Smooth muscle cell (in vitro differentiated cells): ENCODE measurements at regions not wholly inside any gene's neighbourhood (a gene's known extent, or its start where the extent isn't known, plus 50 kb on each side); places are given as distances from the start of the nearest gene placed in this dataset.

Source experiments
- DNase-seq: peaks from one replicate; lab custom pipeline; 2025; ENCODE audit not compliant: unreplicated experiment; lab: John Stamatoyannopoulos, UW
- H2AFZ ChIP-seq: fragments of 200-600 bp; sonication (generic); 2 replicates; pipeline ENCODE4 v1.6.0; 2016; ENCODE audit warnings: antibody characterized with exemption, low read depth, mild to moderate bottlenecking
- H3F3A ChIP-seq: fragments of 200-600 bp; sonication (generic); 2 replicates; pipeline ENCODE4 v1.6.0; 2017; ENCODE audit warnings: antibody characterized with exemption, low read depth
- H3K27ac ChIP-seq: fragments of 200-600 bp; sonication (generic); 2 replicates; pipeline ENCODE4 v1.5.1; 2016; ENCODE audit warnings: low read depth, mild to moderate bottlenecking
- H3K27me3 ChIP-seq: fragments of 200-600 bp; sonication (generic); 2 replicates; pipeline ENCODE4 v1.6.1; 2016; ENCODE audit warnings: low read depth, mild to moderate bottlenecking
- H3K36me3 ChIP-seq: fragments of 200-600 bp; sonication (generic); 2 replicates; pipeline ENCODE4 v1.5.1; 2016; ENCODE audit warnings: low read depth
- H3K4me1 ChIP-seq: fragments of 200-600 bp; sonication (generic); 2 replicates; pipeline ENCODE4 v1.5.1; 2016; ENCODE audit warnings: low read depth
- H3K4me2 ChIP-seq: fragments of 200-600 bp; sonication (generic); 2 replicates; pipeline ENCODE4 v1.6.0; 2016; ENCODE audit warnings: mild to moderate bottlenecking
- H3K4me3 ChIP-seq: fragments of 200-600 bp; sonication (generic); 2 replicates; pipeline ENCODE4 v1.5.1; 2016; ENCODE audit warnings: mild to moderate bottlenecking
- H3K79me2 ChIP-seq: fragments of 200-600 bp; sonication (generic); 2 replicates; pipeline ENCODE4 v1.6.0; 2016; ENCODE audit warnings: low read depth, mild to moderate bottlenecking
- H3K9ac ChIP-seq: fragments of 200-600 bp; sonication (generic); 2 replicates; pipeline ENCODE4 v1.6.0; 2016; ENCODE audit warnings: low read depth
- H3K9me3 ChIP-seq: fragments of 200-600 bp; sonication (generic); replicated peaks from 2 replicates; pipeline ENCODE4 v1.5.1; 2016; ENCODE audit warnings: low read depth
- H4K20me1 ChIP-seq: fragments of 200-600 bp; sonication (generic); 2 replicates; pipeline ENCODE4 v1.6.0; 2016; ENCODE audit warnings: low read depth
- WGBS: methylation state at CpG from one replicate; pipeline ENCODE4 v1.1.7; 2016; ENCODE audit warnings: low lambda C conversion rate; 5-methylcytosine and 5-hydroxymethylcytosine counted together
- TF ChIP-seq, protein P1 (sequence below): fragments of 200-600 bp; sonication (generic); IDR thresholded peaks from 2 replicates; pipeline ENCODE4 v1.5.1; 2017; ENCODE audit warnings: borderline replicate concordance, mild to moderate bottlenecking, antibody characterized with exemption; ENCODE audit not compliant: insufficient read depth, poor library complexity, severe bottlenecking

DNA sequence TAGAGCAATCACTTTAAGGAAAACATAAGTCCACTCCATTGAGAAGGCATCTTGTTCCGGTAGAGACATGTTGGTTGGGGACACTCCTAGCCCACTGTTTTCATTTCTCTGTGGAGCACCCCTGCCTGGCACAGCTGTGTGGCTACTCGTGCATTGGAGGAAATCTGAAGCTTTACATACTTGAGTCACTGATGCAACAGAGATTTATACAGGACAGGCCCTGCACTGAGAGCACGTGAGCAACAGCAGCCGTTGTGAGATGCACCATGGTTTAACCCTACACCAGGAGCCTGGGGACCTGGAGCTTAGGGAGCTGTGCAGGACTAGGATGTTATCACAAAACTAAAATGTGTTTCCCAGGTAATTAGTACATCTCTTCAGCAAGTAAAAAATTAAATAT lies 230.7 kb upstream of the IRX1 start:
- H3K27me3 ChIP-seq = no peaks in the 10 kb centered on the region
- no peak for DNase-seq
- H3K4me2 ChIP-seq = no peak overlapping the region
- H3K4me3 ChIP-seq = no peak overlapping the region
- no peak overlapping the region for H3K9ac ChIP-seq
- H3K36me3 ChIP-seq = no peaks in the 10 kb centered on the region
- WGBS = 78% methylated on average over 4 of the region's 4 CpGs
- H3K79me2 ChIP-seq = no peaks in the 10 kb centered on the region
- H3F3A ChIP-seq = no peaks in the 10 kb centered on the region
- TF ChIP-seq, protein P1, sequence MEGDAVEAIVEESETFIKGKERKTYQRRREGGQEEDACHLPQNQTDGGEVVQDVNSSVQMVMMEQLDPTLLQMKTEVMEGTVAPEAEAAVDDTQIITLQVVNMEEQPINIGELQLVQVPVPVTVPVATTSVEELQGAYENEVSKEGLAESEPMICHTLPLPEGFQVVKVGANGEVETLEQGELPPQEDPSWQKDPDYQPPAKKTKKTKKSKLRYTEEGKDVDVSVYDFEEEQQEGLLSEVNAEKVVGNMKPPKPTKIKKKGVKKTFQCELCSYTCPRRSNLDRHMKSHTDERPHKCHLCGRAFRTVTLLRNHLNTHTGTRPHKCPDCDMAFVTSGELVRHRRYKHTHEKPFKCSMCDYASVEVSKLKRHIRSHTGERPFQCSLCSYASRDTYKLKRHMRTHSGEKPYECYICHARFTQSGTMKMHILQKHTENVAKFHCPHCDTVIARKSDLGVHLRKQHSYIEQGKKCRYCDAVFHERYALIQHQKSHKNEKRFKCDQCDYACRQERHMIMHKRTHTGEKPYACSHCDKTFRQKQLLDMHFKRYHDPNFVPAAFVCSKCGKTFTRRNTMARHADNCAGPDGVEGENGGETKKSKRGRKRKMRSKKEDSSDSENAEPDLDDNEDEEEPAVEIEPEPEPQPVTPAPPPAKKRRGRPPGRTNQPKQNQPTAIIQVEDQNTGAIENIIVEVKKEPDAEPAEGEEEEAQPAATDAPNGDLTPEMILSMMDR = no peak
- no peaks in the 10 kb centered on the region for H3K9me3 ChIP-seq
- H2AFZ ChIP-seq = no peak overlapping the region
- H3K27ac ChIP-seq = no peak overlapping the region
- H4K20me1 ChIP-seq = no peaks in the 10 kb centered on the region
- no peaks in the 10 kb centered on the region for H3K4me1 ChIP-seq

DNA sequence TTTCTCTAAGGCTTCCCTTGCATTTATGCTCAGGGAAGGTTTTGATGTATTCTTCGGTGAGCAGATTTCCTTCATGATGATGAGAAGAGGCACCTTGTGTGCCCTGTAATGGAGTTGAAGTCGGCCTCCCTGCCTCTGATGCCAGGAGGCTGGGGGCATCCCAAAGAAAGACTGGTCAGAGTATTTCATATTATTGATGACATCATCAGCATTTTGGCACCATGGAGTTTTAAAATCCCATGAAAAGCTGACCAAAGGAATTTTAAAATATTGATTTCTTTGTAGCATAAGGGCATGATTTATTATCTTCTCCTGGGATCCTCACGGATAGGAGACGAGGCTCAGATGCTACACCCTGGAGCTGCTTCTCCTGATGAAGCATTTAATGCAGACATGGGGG lies 231.2 kb upstream of the IRX1 start:
- no peaks in the 10 kb centered on the region for H4K20me1 ChIP-seq
- no peaks in the 10 kb centered on the region for H3K36me3 ChIP-seq
- H3K4me1 ChIP-seq = no peaks in the 10 kb centered on the region
- DNase-seq = no peak
- H3F3A ChIP-seq = no peaks in the 10 kb centered on the region
- no peaks in the 10 kb centered on the region for H3K9me3 ChIP-seq
- H2AFZ ChIP-seq = no peak overlapping the region
- no peaks in the 10 kb centered on the region for H3K27me3 ChIP-seq
- TF ChIP-seq, protein P1 = no peak
- no peaks in the 10 kb centered on the region for H3K79me2 ChIP-seq
- H3K4me3 ChIP-seq = no peak overlapping the region
- WGBS = 92% methylated on average over 4 of the region's 4 CpGs
- H3K27ac ChIP-seq = no peak overlapping the region
- no peak overlapping the region for H3K9ac ChIP-seq
- no peak overlapping the region for H3K4me2 ChIP-seq

DNA sequence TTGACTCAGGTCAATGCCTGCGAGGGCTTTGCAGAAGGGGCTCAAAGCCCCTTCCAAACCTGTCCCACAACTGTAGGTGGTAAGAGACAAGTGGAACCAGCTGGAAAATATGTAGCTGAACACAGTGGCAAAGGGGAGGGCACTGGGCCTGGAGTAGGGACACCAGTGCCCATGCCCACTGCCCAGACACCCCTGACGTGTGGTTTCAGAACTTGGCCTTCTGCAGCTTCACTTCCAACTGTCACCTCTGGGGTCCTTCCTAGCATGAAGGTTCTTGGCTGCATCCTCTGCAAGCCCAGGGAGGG lies 233.1 kb upstream of the IRX1 start:
- H3K4me1 ChIP-seq = no peaks in the 10 kb centered on the region
- no peaks in the 10 kb centered on the region for H4K20me1 ChIP-seq
- H2AFZ ChIP-seq = no peak overlapping the region
- H3K27ac ChIP-seq = no peak overlapping the region
- no peaks in the 10 kb centered on the region for H3F3A ChIP-seq
- TF ChIP-seq, protein P1 = no peak
- WGBS = 84% methylated on average over 2 of the region's 2 CpGs
- H3K9me3 ChIP-seq = no peaks in the 10 kb centered on the region
- no peak for DNase-seq
- no peak overlapping the region for H3K4me3 ChIP-seq
- no peak overlapping the region for H3K9ac ChIP-seq
- H3K79me2 ChIP-seq = no peaks in the 10 kb centered on the region
- H3K4me2 ChIP-seq = no peak overlapping the region
- no peaks in the 10 kb centered on the region for H3K36me3 ChIP-seq
- no peaks in the 10 kb centered on the region for H3K27me3 ChIP-seq

DNA sequence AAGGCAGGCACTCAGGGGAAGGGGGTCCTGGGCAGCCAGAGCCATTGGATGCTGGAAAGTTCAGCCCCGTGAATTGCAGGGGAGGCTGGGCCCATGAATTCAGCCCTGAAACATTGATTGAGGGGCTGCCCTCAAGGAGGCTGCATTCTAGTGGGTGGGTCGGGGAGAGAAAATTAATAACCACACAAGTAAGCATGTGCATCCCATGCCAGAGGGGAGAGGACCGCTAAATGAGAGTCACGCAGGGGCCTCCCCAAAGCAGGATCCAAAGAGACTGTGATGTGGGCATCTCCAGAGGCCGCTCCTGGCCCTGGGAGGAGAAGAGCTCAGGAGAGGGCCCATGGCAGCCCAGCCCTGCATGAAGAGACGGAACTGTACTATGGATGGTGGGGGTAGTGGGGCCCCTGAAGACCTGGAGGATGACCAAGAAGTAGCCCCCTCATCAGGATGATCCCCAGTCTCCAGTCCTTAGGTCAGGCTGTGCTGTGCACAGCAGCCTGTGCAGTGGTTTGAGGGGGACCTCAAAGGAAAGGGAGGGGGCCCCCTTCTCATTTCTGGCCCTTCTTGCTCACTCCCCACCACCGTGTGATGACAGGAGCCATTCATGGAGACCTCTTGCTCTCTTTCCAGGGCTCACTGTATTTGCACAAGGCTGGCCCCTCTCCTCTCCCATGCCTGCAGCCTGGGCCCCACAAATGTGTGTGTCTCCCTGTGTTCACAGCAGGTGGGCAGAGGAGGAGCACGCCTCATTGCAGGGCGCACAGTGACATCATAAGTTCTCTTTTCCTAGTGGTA lies 233.6 kb upstream of the IRX1 start:
- H3K79me2 ChIP-seq = no peaks in the 10 kb centered on the region
- H3K4me2 ChIP-seq = no peak overlapping the region
- H3K27ac ChIP-seq = no peak overlapping the region
- no peaks in the 10 kb centered on the region for H3K27me3 ChIP-seq
- WGBS = 92% methylated on average over 9 of the region's 9 CpGs
- no peaks in the 10 kb centered on the region for H3F3A ChIP-seq
- TF ChIP-seq, protein P1 = no peak
- H4K20me1 ChIP-seq = no peaks in the 10 kb centered on the region
- H2AFZ ChIP-seq = no peak overlapping the region
- no peaks in the 10 kb centered on the region for H3K4me1 ChIP-seq
- no peak for DNase-seq
- no peaks in the 10 kb centered on the region for H3K9me3 ChIP-seq
- H3K9ac ChIP-seq = no peak overlapping the region
- H3K4me3 ChIP-seq = no peak overlapping the region
- no peaks in the 10 kb centered on the region for H3K36me3 ChIP-seq
